Medulla oblongata (tissue), 1 donor: ENCODE measurements at regions not wholly inside any gene's neighbourhood (a gene's known extent, or its start where the extent isn't known, plus 50 kb on each side); places are given as distances from the start of the nearest gene placed in this dataset.
"Not testable (repeated sequence)": the region's sequence is repeated elsewhere in the genome, so short reads cannot be mapped to it uniquely, and the experiment has no call there.

ENCODE experiments used
- DNase-seq: peaks from one replicate; pipeline ENCODE4 v3.0.0-alpha.2; 2015; ENCODE audit errors: extremely low spot score

DNA sequence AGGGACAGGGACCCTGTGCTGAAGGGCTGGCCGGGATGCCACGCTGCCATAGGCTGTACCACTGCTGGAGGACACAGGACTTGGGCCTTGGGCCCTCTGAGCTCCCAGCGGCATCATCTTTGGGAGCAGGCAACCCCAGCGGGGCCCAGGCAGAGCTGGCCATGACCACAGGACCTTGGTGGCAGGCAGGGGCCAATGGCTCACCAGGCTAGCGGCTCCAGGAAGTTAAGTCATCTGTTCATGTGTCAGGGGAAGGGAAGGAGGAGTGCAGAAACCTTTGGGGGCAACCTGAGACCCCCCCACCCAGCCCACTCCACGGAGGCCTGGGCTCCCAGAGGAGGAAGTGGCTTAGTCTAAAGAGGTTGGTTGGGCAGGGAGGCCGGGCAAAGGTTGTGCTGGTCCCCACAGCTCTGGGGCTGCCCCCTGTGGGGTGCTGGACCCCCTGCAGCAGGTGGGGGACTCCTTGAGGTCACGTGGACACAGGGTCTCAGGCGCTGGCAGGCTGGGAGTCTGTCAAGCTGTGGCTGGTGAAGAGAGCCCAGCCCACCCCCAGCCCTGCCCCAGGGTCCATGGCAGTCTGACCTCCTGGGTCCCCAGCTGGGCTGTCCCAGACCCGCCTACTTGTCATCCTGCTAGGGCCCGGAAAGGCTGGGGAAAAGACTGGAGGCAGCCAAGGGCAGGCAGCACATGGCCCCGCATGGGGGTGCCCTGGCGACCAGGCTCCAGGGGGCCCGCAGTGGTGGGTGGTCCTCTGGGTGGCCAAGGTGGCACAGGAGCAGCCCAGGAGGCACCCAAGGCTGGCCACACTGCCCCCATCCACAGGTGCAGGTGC, 184.3 kb downstream of the IGLL1 start:
- no peak for DNase-seq

- DNase-seq, result no peak
These were observed 185.4 kb downstream of the IGLL1 start for GRCh38 chr22:23394525-23395326.

DNA sequence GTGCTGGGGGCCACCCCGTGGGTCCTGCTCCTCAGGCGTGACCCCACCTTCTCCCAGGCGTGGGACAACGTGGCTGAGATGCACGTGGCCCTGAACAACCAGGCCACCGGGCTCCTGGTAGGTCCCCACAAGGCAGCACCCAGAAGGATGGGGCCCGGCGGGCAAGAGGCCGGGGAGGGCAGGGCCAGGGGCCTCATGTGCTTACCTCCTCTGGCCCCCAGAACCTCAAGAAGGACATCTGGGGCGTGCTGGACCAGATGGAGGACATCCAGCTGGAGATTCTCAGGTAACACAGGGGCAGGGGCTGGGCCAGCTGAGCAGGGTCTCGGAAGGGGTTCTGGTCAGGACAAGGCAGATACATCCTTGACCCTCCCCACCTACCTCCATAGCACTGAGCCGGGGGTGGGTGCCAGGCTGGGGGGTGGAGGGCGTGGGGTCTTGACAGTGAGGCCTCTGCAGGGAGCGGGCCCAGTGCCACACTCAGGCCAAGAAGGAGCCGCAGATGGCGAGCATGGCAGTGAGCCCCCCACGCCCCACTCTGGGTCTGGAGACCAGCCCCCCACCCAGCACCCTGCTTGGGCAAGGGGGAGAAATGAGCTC, 186.3 kb downstream of the IGLL1 start:
- no peak for DNase-seq

GRCh38 chr22:23393199-23393598, 186.9 kb downstream of the IGLL1 start:
- not testable (repeated sequence) for DNase-seq

DNA sequence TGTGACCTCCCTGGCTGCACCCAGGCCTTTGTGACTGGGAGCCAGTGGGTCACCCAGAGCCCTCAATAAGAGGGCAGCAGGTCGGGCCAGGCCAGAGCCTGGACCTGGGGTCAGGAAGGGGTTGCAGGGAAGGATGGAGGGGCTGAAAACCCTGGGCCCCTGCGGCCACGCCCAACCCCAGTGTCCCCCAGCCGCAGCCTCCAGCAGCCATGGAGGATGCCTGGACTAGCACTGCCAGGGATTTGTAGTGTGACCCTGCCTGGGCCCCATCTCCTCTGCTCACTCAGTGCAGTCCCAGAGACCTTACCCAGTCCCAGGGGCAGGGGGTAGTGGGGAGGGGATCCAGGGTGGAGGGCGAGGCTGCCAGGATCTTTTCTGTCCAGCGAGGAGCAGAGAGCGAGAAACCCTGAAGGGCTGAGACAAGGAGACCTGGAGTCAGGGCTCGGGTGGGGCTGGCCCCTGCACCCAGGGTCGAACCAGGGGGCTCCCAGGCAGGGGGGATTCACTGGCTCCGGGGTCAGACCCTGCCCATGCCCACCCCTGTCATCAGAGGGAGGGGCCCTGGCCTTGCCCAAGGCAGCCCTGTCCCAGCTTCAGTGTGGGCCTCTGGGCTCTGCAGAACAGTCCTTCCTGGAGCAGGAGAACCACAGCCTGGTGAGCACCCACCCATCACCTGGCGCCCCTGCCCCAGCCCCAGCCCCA, 187.5 kb downstream of the IGLL1 start:
- DNase-seq, result no peak

DNA sequence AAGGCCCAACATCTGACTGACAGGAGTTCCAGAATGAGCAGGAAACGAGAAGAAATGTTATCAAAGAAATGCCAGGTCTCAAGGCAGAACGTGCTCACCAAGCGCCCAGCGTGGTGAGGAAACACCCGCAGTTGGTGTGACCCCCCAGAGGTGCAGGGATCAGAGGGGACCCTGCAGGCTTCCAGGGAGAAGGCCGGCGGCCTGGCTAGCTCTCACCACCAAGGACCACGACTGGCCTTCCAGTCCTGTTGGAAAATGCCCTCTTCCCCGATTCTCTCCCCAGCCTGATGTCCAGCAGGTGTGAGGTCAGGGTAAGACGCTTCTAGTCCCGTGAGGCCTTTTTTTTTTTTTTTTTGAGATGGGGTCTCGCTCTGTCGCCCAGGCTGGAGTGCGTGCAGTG, 189.1 kb downstream of the IGLL1 start:
- no peak for DNase-seq

GRCh38 chr22:23389271-23390071, 190.6 kb downstream of the IGLL1 start:
- no peak for DNase-seq

DNA sequence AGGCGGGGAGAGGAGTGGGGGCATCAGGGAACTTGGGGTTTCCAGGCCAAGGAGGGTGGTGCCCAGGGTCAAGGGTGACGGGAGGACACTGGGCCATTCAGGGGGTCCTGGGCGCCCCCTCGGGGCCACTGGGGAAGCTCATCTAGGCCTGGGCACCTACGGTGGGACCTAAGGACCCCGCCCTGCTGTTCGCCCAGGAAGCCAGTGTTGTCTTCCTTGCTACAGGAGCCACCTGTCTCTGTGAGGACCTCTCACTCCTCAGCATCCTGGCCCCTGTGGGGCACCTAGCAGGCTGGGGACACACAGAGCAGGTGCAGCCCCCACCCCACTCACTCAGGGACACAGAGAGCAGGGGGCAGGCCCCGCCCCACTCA, 191.6 kb downstream of the IGLL1 start:
- no peak for DNase-seq

GRCh38 chr22:23387827-23388516, 192.1 kb downstream of the IGLL1 start:
- DNase-seq, result no peak

GRCh38 chr22:23386822-23387580, 193.1 kb downstream of the IGLL1 start:
- no peak for DNase-seq

GRCh38 chr22:23385678-23386631, 194.1 kb downstream of the IGLL1 start:
- peak; percentile 85 for DNase-seq

DNA sequence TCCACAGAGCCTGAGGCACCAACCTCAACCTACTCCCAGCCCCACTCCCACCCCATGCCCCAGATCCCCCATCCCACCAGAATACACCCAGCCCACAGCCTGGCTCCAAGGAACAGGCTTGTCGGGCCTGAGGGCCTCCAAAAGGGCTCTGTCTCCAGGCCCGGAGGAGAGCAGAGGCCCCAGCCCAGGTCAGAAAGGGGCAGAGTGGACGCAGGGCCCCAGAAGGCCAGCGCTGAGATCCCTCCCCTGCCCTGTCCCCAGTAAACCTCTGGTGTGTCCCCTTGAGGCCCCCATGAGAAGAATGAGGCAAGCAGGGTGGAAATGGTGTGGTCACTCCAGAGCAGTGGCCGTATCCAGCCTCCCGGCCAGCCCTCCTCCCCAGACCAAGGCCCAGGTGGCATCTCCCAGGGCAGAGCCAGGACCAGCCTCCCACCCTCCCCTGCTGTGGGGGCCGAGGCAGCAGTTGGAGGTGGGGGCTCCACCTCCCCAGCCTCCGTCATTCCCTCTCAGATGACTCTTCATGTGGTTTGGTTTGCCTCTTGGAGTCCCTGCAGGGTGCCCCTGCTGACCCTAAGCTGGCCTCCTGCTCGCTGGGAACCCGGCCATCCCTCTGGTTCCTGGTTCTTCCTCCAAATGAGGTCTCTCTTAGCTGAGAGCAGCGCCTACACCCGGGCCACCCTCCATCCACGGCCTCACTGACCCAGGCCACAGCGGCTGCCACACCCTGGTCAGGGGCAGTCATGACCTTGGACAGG, 195.0 kb downstream of the IGLL1 start:
- peak; percentile 9 for DNase-seq

GRCh38 chr22:23384431-23384830, 195.7 kb downstream of the IGLL1 start:
- no peak for DNase-seq

DNA sequence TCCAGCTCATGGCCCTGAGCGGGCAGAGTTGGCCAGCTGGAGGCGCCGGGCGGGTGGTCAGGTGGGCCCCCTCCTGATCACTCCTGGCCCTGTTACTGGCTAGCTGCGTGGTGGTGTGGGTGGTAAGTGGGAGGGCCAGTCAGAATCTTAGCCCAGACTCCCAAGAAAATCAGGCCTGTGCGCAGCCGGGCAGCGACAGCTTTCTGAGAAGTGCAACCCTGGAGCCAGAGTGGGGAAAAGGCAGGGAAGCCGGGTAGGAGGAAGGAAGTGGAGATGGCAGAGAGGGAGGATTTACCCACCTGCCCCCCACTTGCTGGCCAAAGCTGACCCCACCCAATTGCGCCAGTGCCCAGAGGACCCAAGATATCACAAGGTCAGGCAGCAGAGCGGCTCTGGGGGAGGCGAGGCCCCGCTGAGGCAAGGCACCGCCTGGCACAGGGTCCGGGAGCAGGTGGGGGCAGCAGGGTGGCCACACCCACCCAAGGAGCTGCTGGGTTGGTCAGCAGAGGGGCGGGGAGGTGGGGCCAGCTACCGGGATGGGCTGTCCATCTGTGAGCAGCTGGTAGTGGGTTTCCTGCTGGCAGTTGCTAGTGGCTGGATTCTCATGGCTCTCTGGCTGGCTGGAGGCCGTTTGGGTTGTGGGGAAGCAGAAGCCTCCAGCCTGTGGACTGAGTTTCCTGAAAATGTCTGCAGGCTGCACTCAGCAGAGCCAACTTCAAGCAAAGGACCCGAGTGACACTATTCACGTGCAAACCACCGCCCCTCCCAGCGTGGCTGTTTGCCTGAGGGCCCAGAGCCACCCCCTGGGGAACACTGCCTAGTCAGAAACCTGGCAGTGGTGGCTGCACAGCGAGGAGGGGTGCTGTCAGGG, 196.4 kb downstream of the IGLL1 start:
- DNase-seq, result peak; percentile 53

DNA sequence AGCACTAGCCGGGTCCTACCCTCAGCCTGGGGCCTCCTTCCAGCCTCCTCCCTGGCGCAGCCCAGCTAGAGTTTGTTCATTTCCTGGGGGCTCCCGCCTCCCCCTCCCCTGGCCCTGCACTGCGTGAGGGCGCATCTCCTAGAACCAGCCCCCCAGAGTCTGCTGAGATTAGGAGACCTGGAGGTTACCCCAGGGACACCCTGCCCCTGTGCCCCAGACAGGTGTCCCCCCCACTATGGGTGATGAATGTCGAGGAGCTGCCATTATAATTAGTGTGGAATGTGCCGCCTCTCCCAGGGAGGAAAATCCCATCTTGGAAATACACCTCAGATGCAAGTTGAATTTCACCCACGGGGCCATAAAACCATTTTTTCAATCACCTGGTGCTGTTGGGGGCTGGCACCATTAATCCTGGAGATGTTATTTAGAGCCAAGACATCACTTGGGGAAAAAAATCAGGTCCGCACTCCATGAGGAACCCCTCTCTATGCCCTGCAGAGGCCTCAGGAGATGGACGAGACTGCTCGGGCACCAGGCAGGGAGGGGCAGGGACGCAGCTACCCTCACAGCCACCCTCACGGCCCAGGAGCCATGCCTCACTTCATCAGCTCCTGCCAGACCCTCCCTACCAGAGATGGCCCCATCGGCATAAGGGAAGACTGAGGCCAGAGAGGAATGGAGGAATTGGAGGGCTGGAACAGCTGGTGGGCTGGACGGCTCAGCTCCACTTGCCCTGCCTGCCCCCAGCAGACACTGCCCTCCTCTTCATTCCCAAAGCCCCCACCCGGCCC, 197.5 kb downstream of the IGLL1 start:
- no peak for DNase-seq
